ENCODE measurements at regions not wholly inside any gene's neighbourhood (a gene's known extent, or its start where the extent isn't known, plus 50 kb on each side); places are given as distances from the start of the nearest gene placed in this dataset.

GRCh38 chr6:130314271-130314670 is 51.5 kb upstream of the TMEM200A start:
- no peak for DNase-seq (ENCODE audit: low read depth)
- no peak overlapping the region for H3K4me3 ChIP-seq (ENCODE audit: low read depth, low read length)

- DNase-seq (ENCODE audit: low read depth), result no peak
- H3K4me3 ChIP-seq (ENCODE audit: low read depth, low read length), result no peak overlapping the region
Observed at GRCh38 chr6:130313206-130313605, 52.6 kb upstream of the TMEM200A start.

GRCh38 chr6:130309028-130309427 is 56.8 kb upstream of the TMEM200A start:
- no peak for DNase-seq (ENCODE audit: low read depth)
- H3K4me3 ChIP-seq (ENCODE audit: low read depth, low read length), result no peak overlapping the region

- DNase-seq (ENCODE audit: low read depth), result peak; percentile 24
- no peak overlapping the region for H3K4me3 ChIP-seq (ENCODE audit: low read depth, low read length)
Observed at GRCh38 chr6:130307752-130308361, 58.0 kb upstream of the TMEM200A start.

- DNase-seq (ENCODE audit: low read depth), result no peak
- no peak overlapping the region for H3K4me3 ChIP-seq (ENCODE audit: low read depth, low read length)
Observed at GRCh38 chr6:130306377-130306776, 59.4 kb upstream of the TMEM200A start.

GRCh38 chr6:130303431-130303830 is 62.4 kb upstream of the TMEM200A start:
- DNase-seq (ENCODE audit: low read depth), result no peak
- no peak overlapping the region for H3K4me3 ChIP-seq (ENCODE audit: low read depth, low read length)

GRCh38 chr6:130298258-130298657 is 67.6 kb upstream of the TMEM200A start:
- no peak overlapping the region for H3K4me3 ChIP-seq (ENCODE audit: low read depth, low read length)
- DNase-seq (ENCODE audit: low read depth), result no peak

GRCh38 chr6:130296854-130297253 is 69.0 kb upstream of the TMEM200A start:
- H3K4me3 ChIP-seq (ENCODE audit: low read depth, low read length), result no peak overlapping the region
- no peak for DNase-seq (ENCODE audit: low read depth)

GRCh38 chr6:130293800-130294199 is 71.0 kb upstream of the SAMD3 start:
- DNase-seq (ENCODE audit: low read depth), result peak; percentile 23
- H3K4me3 ChIP-seq (ENCODE audit: low read depth, low read length), result no peak overlapping the region

GRCh38 chr6:130288065-130288464 is 65.3 kb upstream of the SAMD3 start:
- no peak overlapping the region for H3K4me3 ChIP-seq (ENCODE audit: low read depth, low read length)
- DNase-seq (ENCODE audit: low read depth), result no peak

GRCh38 chr6:130282234-130282995 is 59.7 kb upstream of the SAMD3 start:
- no peak for DNase-seq (ENCODE audit: low read depth)
- no peak overlapping the region for H3K4me3 ChIP-seq (ENCODE audit: low read depth, low read length)

- H3K4me3 ChIP-seq (ENCODE audit: low read depth, low read length), result no peak overlapping the region
- DNase-seq (ENCODE audit: low read depth), result no peak
Observed at GRCh38 chr6:130276507-130276906, 53.8 kb upstream of the SAMD3 start.

- H3K4me3 ChIP-seq (ENCODE audit: low read depth, low read length), result no peak overlapping the region
- DNase-seq (ENCODE audit: low read depth), result no peak
Observed at GRCh38 chr6:130274007-130274406, 51.3 kb upstream of the SAMD3 start.
